ENCODE measurements at regions not wholly inside any gene's neighbourhood (a gene's known extent, or its start where the extent isn't known, plus 50 kb on each side); places are given as distances from the start of the nearest gene placed in this dataset.

- Histone ChIP-seq H3K4me1 (ENCODE audit: insufficient read depth, low read length) (peaks cover 46% of the 10 kb centered on the region), H3K9me3 (ENCODE audit: control insufficient read depth, insufficient read depth, low read length) (no peaks in the 10 kb centered on the region), H3K9ac (ENCODE audit: low read depth, low read length) (no peak overlapping the region), H3K36me3 (ENCODE audit: insufficient read depth, low read length) (no peaks in the 10 kb centered on the region)
These were observed 73.3 kb downstream of the MRPL14 start for GRCh38 chr6:44053760-44054556.

DNA sequence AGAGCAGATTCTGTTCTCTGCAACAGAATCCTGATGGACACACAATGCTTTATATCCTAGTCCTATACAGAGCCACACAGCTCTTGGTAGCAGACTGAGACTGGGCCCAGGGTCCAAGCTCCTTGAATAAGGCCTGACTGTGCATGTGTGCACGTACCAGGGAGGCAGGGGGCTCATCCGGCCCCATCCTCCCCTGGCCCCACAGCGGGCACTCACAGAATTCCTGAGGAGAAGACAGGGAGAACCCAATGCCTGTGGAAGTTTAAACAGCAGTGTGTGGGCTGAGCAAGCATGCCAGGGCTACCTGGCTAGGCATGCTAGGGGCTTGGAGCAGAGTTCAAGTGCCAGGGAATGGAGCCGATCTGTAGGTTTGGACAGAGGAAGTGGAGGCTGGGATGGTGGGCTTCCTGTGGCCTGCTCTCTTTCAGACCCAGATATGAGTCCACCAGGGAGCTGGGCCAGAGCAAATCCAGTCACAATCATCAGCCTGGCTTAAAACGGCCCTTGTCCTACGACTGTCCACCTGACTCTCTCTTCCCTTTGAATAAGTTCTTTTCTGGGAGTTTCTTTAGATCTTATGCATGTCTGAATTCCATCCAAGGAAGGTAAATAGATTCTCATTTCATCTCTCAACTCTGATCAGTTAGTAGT is 74.0 kb downstream of the MRPL14 start:
- Histone ChIP-seq H3K9ac (ENCODE audit: low read depth, low read length) (no peak overlapping the region), H3K9me3 (ENCODE audit: control insufficient read depth, insufficient read depth, low read length) (no peaks in the 10 kb centered on the region), H3K36me3 (ENCODE audit: insufficient read depth, low read length) (no peaks in the 10 kb centered on the region), H3K4me1 (ENCODE audit: insufficient read depth, low read length) (peaks cover 39% of the 10 kb centered on the region)

DNA sequence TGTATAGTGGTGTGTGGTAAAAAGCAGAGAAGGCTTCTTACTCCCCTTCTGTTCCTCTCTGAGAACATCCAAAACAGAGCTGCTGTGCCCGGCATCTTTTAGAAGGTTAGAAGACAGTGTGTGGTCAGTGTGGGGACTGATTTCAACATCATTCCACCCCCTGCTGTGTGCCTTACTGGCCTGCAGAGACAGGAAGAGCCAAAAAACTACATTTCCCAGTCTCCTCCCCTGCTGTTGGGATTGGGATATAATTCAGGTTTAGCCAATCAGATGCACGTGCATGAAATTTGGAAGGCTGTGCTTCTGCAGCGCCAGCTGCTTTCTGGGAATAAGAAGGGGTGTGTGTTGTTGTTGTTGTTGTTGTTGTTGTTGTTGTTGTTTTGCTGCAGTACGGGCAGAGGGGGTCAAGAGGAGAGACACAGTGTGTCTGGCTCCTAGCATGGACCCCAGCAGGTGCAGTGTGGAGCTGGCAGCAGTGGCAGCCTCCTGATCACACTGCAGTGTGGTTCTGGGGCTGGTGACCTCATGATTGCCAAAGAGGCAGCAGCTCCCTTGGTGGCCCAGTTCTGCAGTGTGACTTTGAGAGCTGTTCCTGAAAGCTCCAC is 74.7 kb downstream of the MRPL14 start:
- H3K36me3 ChIP-seq (ENCODE audit: insufficient read depth, low read length): no peaks in the 10 kb centered on the region
- no peak overlapping the region for H3K9ac ChIP-seq (ENCODE audit: low read depth, low read length)
- H3K4me1 ChIP-seq (ENCODE audit: insufficient read depth, low read length): peaks cover 36% of the 10 kb centered on the region
- no peaks in the 10 kb centered on the region for H3K9me3 ChIP-seq (ENCODE audit: control insufficient read depth, insufficient read depth, low read length)

DNA sequence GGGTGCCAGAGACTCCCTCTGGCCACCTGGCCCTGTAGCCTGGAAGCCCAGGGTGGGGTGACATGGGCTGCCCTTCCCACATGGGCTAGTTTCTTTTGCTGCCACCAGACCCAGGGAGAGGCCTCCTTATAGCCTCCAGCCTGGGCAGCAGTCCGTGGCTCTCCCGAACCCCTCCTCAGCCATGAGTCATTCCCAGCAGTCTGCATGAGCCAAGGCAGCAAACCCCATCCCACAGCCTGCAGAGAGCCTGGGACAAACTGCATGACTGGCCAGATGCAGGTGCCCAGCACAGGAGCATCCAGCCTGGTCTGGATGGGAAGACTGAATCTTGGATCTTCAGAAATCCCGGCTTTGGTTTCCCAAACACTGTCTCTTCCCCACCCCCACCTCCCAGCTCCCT is 75.7 kb downstream of the MRPL14 start:
- no peaks in the 10 kb centered on the region for H3K36me3 ChIP-seq (ENCODE audit: insufficient read depth, low read length)
- H3K9me3 ChIP-seq (ENCODE audit: control insufficient read depth, insufficient read depth, low read length): no peaks in the 10 kb centered on the region
- H3K4me1 ChIP-seq (ENCODE audit: insufficient read depth, low read length): peaks cover 36% of the 10 kb centered on the region
- H3K9ac ChIP-seq (ENCODE audit: low read depth, low read length): no peak overlapping the region

DNA sequence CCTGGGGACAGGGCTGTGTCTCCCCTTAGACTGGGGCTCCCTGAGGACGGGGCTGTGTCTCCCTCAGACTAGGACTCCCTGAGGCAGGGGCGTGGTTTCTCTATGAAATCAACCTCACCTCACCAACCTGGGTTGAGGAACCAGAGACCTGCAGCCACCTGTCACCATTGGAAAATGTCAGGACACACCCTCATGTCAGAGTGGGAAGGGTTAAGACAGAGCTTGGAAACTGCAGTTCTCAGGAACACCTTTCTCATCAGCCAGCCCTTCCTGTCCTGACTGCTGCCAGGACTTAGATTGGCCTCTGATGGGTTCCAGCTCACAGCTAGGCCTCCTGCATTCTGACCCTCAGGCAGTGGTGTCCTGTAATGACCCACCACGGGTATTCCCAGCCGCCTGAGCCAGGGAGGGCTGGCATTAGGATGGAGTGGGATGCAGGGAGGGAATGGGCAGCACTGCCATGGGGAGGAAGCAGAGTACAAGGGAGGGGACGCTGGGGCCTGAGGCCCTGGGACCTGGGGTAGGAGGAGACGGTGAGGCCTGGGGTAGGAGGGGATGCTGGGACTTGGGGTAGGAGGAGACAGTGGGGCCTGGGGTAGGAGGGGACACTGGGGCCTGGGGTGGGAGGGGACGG is 76.3 kb downstream of the MRPL14 start:
- peaks cover 36% of the 10 kb centered on the region for H3K4me1 ChIP-seq (ENCODE audit: insufficient read depth, low read length)
- no peak overlapping the region for H3K9ac ChIP-seq (ENCODE audit: low read depth, low read length)
- no peaks in the 10 kb centered on the region for H3K9me3 ChIP-seq (ENCODE audit: control insufficient read depth, insufficient read depth, low read length)
- H3K36me3 ChIP-seq (ENCODE audit: insufficient read depth, low read length): no peaks in the 10 kb centered on the region

GRCh38 chr6:44049989-44050871 is 77.0 kb downstream of the MRPL14 start:
- Histone ChIP-seq H3K9me3 (ENCODE audit: control insufficient read depth, insufficient read depth, low read length) (no peaks in the 10 kb centered on the region), H3K4me1 (ENCODE audit: insufficient read depth, low read length) (peaks cover 36% of the 10 kb centered on the region), H3K36me3 (ENCODE audit: insufficient read depth, low read length) (no peaks in the 10 kb centered on the region), H3K9ac (ENCODE audit: low read depth, low read length) (no peak overlapping the region)

GRCh38 chr6:44049163-44049988 is 77.9 kb downstream of the MRPL14 start:
- H3K9ac ChIP-seq (ENCODE audit: low read depth, low read length): no peak overlapping the region
- H3K4me1 ChIP-seq (ENCODE audit: insufficient read depth, low read length): peaks cover 29% of the 10 kb centered on the region
- no peaks in the 10 kb centered on the region for H3K36me3 ChIP-seq (ENCODE audit: insufficient read depth, low read length)
- no peaks in the 10 kb centered on the region for H3K9me3 ChIP-seq (ENCODE audit: control insufficient read depth, insufficient read depth, low read length)

- Histone ChIP-seq H3K9ac (ENCODE audit: low read depth, low read length) (no peak overlapping the region), H3K36me3 (ENCODE audit: insufficient read depth, low read length) (no peaks in the 10 kb centered on the region), H3K4me1 (ENCODE audit: insufficient read depth, low read length) (peaks cover 28% of the 10 kb centered on the region), H3K9me3 (ENCODE audit: control insufficient read depth, insufficient read depth, low read length) (no peaks in the 10 kb centered on the region)
These were observed 79.0 kb downstream of the MRPL14 start for GRCh38 chr6:44048277-44048676.

GRCh38 chr6:44047801-44048200 is 79.5 kb downstream of the MRPL14 start:
- peaks cover 30% of the 10 kb centered on the region for H3K4me1 ChIP-seq (ENCODE audit: insufficient read depth, low read length)

GRCh38 chr6:44047179-44047546 is 80.1 kb downstream of the MRPL14 start:
- Histone ChIP-seq H3K9me3 (ENCODE audit: control insufficient read depth, insufficient read depth, low read length) (no peaks in the 10 kb centered on the region), H3K4me1 (ENCODE audit: insufficient read depth, low read length) (peaks cover 30% of the 10 kb centered on the region), H3K36me3 (ENCODE audit: insufficient read depth, low read length) (no peaks in the 10 kb centered on the region), H3K9ac (ENCODE audit: low read depth, low read length) (no peak overlapping the region)

More at GRCh38 chr6:44047801-44048200, 79.5 kb downstream of the MRPL14 start:
- Histone ChIP-seq H3K9ac (ENCODE audit: low read depth, low read length) (no peak overlapping the region), H3K9me3 (ENCODE audit: control insufficient read depth, insufficient read depth, low read length) (no peaks in the 10 kb centered on the region), H3K36me3 (ENCODE audit: insufficient read depth, low read length) (no peaks in the 10 kb centered on the region)

- Histone ChIP-seq H3K4me1 (ENCODE audit: insufficient read depth, low read length) (peaks cover 29% of the 10 kb centered on the region), H3K9ac (ENCODE audit: low read depth, low read length) (no peak overlapping the region), H3K36me3 (ENCODE audit: insufficient read depth, low read length) (no peaks in the 10 kb centered on the region), H3K9me3 (ENCODE audit: control insufficient read depth, insufficient read depth, low read length) (no peaks in the 10 kb centered on the region)
These were observed 80.6 kb downstream of the MRPL14 start for GRCh38 chr6:44046516-44047178.

DNA sequence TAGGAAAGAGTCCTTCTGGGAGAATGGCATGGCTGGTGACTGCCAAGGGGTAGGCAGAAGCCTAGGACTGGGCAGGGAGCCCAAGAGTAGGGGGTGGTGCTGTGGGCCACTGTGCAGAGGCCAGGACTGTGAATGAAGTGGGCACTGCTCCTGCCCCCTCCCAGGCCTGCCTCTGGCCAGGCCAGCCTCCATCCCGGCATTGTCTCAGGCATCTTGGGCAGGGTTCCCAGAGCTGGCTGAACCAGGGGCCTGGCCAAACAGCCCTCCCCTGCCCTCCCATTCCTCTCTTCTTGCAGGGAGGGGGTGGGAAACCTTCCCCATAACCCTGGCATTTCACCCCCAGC is 81.6 kb downstream of the MRPL14 start:
- Histone ChIP-seq H3K36me3 (ENCODE audit: insufficient read depth, low read length) (no peaks in the 10 kb centered on the region), H3K9ac (ENCODE audit: low read depth, low read length) (no peak overlapping the region), H3K9me3 (ENCODE audit: control insufficient read depth, insufficient read depth, low read length) (no peaks in the 10 kb centered on the region), H3K4me1 (ENCODE audit: insufficient read depth, low read length) (peaks cover 30% of the 10 kb centered on the region)
